ENCODE measurements at regions not wholly inside any gene's neighbourhood (a gene's known extent, or its start where the extent isn't known, plus 50 kb on each side); places are given as distances from the start of the nearest gene placed in this dataset.

DNA sequence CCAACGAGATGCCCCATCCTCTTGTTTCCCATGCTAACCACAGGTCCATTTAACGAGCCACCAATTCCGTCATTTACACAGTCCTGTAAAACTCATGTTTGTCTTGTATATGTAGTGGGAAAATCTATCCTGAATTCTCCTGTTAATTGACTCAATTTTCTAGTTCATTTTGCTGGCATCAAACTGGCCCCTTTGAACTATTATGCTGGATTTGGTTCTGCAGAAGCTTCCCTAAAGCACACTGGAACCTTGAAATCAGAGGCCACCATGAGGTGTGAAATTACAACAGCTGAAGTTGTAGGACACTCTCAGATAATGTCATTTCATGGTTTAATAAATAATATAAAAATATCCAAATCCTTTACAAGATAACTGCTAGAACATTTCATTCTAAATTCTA is 129.8 kb upstream of the AKR1E2 start:
- TF ChIP-seq EP300 (IDR thresholded peaks at IDR 0.05) (no peak), POLR2A (IDR thresholded peaks at IDR 0.05) (no peak)
- TF ChIP-seq, protein P1, sequence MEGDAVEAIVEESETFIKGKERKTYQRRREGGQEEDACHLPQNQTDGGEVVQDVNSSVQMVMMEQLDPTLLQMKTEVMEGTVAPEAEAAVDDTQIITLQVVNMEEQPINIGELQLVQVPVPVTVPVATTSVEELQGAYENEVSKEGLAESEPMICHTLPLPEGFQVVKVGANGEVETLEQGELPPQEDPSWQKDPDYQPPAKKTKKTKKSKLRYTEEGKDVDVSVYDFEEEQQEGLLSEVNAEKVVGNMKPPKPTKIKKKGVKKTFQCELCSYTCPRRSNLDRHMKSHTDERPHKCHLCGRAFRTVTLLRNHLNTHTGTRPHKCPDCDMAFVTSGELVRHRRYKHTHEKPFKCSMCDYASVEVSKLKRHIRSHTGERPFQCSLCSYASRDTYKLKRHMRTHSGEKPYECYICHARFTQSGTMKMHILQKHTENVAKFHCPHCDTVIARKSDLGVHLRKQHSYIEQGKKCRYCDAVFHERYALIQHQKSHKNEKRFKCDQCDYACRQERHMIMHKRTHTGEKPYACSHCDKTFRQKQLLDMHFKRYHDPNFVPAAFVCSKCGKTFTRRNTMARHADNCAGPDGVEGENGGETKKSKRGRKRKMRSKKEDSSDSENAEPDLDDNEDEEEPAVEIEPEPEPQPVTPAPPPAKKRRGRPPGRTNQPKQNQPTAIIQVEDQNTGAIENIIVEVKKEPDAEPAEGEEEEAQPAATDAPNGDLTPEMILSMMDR (IDR thresholded peaks at IDR 0.05) = no peak
- no peak overlapping the region for H3K27ac ChIP-seq
- no peaks in the 10 kb centered on the region for H3K36me3 ChIP-seq
- H3K9me3 ChIP-seq = no peaks in the 10 kb centered on the region
- no peak for DNase-seq
- H3K4me1 ChIP-seq (ENCODE audit: insufficient read depth) = no peaks in the 10 kb centered on the region
- WGBS, 3 donors = 90 to 96% (median 92%) methylated on average over 3 of the region's 3 CpGs
- H3K4me3 ChIP-seq = no peak overlapping the region
- intact Hi-C loops (cut with DNase I) = no loop called here
- H3K27me3 ChIP-seq = no peaks in the 10 kb centered on the region

DNA sequence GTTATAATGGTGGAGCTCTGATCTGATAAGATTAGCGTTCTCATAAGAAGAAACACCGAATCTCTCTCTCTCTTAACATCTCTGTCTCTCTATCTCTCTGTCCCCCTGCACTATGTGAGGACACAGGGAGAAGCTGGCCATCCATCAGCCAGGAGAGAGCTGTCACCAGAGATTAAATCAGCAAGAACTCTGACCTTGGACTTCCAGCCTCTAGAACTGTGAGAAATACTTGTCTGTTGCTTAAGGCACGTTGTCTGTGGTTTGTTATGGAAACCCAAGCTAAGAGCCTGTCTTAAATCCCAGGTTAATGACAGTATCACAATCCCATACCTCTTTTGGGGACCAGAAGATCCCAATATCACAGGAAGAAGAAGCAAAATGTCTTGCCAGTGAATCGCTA is 132.0 kb upstream of the AKR1E2 start:
- DNase-seq = no peak

GRCh38 chr10:4692206-4692605 is 133.8 kb upstream of the AKR1E2 start:
- H3K27ac ChIP-seq = no peak overlapping the region
- H3K4me3 ChIP-seq = no peak overlapping the region
- TF ChIP-seq POLR2A (IDR thresholded peaks at IDR 0.05) = no peak
- no peak for TF ChIP-seq EP300 (IDR thresholded peaks at IDR 0.05)
- TF ChIP-seq, protein P1 (IDR thresholded peaks at IDR 0.05) = no peak
- no peaks in the 10 kb centered on the region for H3K27me3 ChIP-seq
- H3K4me1 ChIP-seq (ENCODE audit: insufficient read depth) = no peaks in the 10 kb centered on the region
- H3K36me3 ChIP-seq = no peaks in the 10 kb centered on the region
- 94 to 98% (median 96%) methylated on average over 2 of the region's 2 CpGs for WGBS, 3 donors
- no peaks in the 10 kb centered on the region for H3K9me3 ChIP-seq
- no peak for DNase-seq
- intact Hi-C loops (cut with DNase I) = no loop called here

More for the DNA sequence above, 132.0 kb upstream of the AKR1E2 start:
- H3K27ac ChIP-seq = no peak overlapping the region
- WGBS, 3 donors = 81 to 83% (median 82%) methylated on average over 4 of the region's 4 CpGs
- H3K27me3 ChIP-seq = no peaks in the 10 kb centered on the region
- no peak for TF ChIP-seq EP300 (IDR thresholded peaks at IDR 0.05)
- TF ChIP-seq, protein P1 (IDR thresholded peaks at IDR 0.05) = no peak
- TF ChIP-seq POLR2A (IDR thresholded peaks at IDR 0.05) = no peak
- intact Hi-C loops (cut with DNase I) = no loop called here
- H3K4me3 ChIP-seq = no peak overlapping the region
- no peaks in the 10 kb centered on the region for H3K4me1 ChIP-seq (ENCODE audit: insufficient read depth)
- H3K9me3 ChIP-seq = no peaks in the 10 kb centered on the region
- H3K36me3 ChIP-seq = no peaks in the 10 kb centered on the region

- DNase-seq = no peak
- H3K4me1 ChIP-seq (ENCODE audit: insufficient read depth) = no peaks in the 10 kb centered on the region
Observed at GRCh38 chr10:4691776-4692175, 134.2 kb upstream of the AKR1E2 start.

More at GRCh38 chr10:4691776-4692175, 134.2 kb upstream of the AKR1E2 start:
- H3K27ac ChIP-seq = no peak overlapping the region
- H3K36me3 ChIP-seq = no peaks in the 10 kb centered on the region
- TF ChIP-seq, protein P1 (IDR thresholded peaks at IDR 0.05) = no peak
- TF ChIP-seq POLR2A (IDR thresholded peaks at IDR 0.05) (no peak), EP300 (IDR thresholded peaks at IDR 0.05) (no peak)
- intact Hi-C loops (cut with DNase I) = no loop called here
- WGBS, 3 donors = 49 to 61% (median 58%) methylated on average over 3 to 4 of the region's 5 CpGs
- no peak overlapping the region for H3K4me3 ChIP-seq
- H3K27me3 ChIP-seq = no peaks in the 10 kb centered on the region
- no peaks in the 10 kb centered on the region for H3K9me3 ChIP-seq
